ENCODE measurements at regions not wholly inside any gene's neighbourhood (a gene's known extent, or its start where the extent isn't known, plus 50 kb on each side); places are given as distances from the start of the nearest gene placed in this dataset.
"Not testable (repeated sequence)": the region's sequence is repeated elsewhere in the genome, so short reads cannot be mapped to it uniquely, and the experiment has no call there.

DNA sequence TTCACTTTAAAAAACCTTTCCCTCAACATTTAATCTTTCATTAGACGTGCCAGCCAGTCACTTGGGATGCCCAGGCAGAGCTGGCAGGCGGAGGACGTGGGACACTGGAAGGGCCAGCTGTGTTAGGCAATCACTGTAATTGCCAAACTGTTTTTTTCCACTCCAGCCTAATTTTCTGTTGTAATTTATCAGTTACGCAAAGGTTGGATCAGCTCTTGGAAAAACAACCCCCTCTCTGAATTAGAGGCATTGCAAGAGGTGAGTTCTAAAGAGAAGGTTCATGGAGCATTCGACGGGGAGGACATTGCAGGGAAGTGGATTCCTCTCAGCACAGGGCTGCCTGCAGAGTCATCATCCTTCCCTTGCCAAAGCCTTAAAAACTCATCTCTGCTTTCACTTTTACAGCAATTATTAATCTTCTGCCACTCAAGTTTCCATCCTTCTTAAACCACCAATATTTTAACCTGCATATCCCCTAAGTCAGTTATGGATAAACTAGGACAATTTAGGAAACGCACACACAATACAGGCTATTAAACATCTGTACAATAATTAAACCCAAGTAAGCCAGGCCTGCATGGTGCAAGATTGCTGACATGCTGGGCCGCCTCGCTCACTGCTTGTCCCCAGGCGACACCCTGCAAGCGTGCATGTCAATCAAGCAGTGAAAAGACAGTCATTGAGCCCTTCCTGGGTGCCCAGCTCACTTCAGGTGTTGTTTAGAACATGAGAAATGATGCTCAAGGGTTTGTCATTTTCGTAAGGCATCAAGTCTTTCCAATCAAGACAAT, 272.3 kb upstream of the RNF32 start:
- DNase-seq (ENCODE audit: low spot score) (no peak), ATAC-seq (ENCODE audit: low read depth) (no peak)
- Histone ChIP-seq H3K4me3 (ENCODE audit: severe bottlenecking) (no peak overlapping the region), H3K9me3 (ENCODE audit: severe bottlenecking) (peaks cover 2% of the 10 kb centered on the region), H3K27ac (ENCODE audit: poor library complexity, severe bottlenecking) (no peak overlapping the region), H3K27me3 (ENCODE audit: insufficient read depth, poor library complexity, severe bottlenecking) (no peaks in the 10 kb centered on the region), H3K36me3 (ENCODE audit: low read depth) (no peaks in the 10 kb centered on the region), H3K4me1 (ENCODE audit: insufficient read depth, poor library complexity, severe bottlenecking) (no peaks in the 10 kb centered on the region)
- TF ChIP-seq CTCF (IDR thresholded peaks at IDR 0.05; ENCODE audit: poor library complexity, severe bottlenecking): no peak

- no peak overlapping the region for H3K4me3 ChIP-seq (ENCODE audit: severe bottlenecking)
- no peak overlapping the region for H3K27ac ChIP-seq (ENCODE audit: poor library complexity, severe bottlenecking)
- DNase-seq (ENCODE audit: low spot score): no peak
- no peak for TF ChIP-seq CTCF (IDR thresholded peaks at IDR 0.05; ENCODE audit: poor library complexity, severe bottlenecking)
- H3K9me3 ChIP-seq (ENCODE audit: severe bottlenecking): peaks cover 2% of the 10 kb centered on the region
- ATAC-seq (ENCODE audit: low read depth): no peak
- no peaks in the 10 kb centered on the region for H3K4me1 ChIP-seq (ENCODE audit: insufficient read depth, poor library complexity, severe bottlenecking)
- peaks cover 3% of the 10 kb centered on the region for H3K27me3 ChIP-seq (ENCODE audit: insufficient read depth, poor library complexity, severe bottlenecking)
- no peaks in the 10 kb centered on the region for H3K36me3 ChIP-seq (ENCODE audit: low read depth)
Observed at GRCh38 chr7:156363751-156364150, 276.8 kb upstream of the RNF32 start.

- ATAC-seq (ENCODE audit: low read depth): no peak
- Histone ChIP-seq H3K27me3 (ENCODE audit: insufficient read depth, poor library complexity, severe bottlenecking) (peaks cover 11% of the 10 kb centered on the region), H3K9me3 (ENCODE audit: severe bottlenecking) (no peaks in the 10 kb centered on the region), H3K27ac (ENCODE audit: poor library complexity, severe bottlenecking) (no peak overlapping the region), H3K36me3 (ENCODE audit: low read depth) (no peaks in the 10 kb centered on the region), H3K4me3 (ENCODE audit: severe bottlenecking) (no peak overlapping the region), H3K4me1 (ENCODE audit: insufficient read depth, poor library complexity, severe bottlenecking) (no peaks in the 10 kb centered on the region)
- TF ChIP-seq CTCF (IDR thresholded peaks at IDR 0.05; ENCODE audit: poor library complexity, severe bottlenecking): no peak
- DNase-seq (ENCODE audit: low spot score): no peak
Observed at GRCh38 chr7:156360835-156361234, 279.7 kb upstream of the RNF32 start.

GRCh38 chr7:156356551-156356950, 284.0 kb upstream of the RNF32 start:
- H3K36me3 ChIP-seq (ENCODE audit: low read depth): no peaks in the 10 kb centered on the region
- H3K27me3 ChIP-seq (ENCODE audit: insufficient read depth, poor library complexity, severe bottlenecking): peaks cover 11% of the 10 kb centered on the region
- H3K4me3 ChIP-seq (ENCODE audit: severe bottlenecking): no peak overlapping the region
- ATAC-seq (ENCODE audit: low read depth): no peak
- DNase-seq (ENCODE audit: low spot score): no peak
- H3K27ac ChIP-seq (ENCODE audit: poor library complexity, severe bottlenecking): no peak overlapping the region
- H3K9me3 ChIP-seq (ENCODE audit: severe bottlenecking): no peaks in the 10 kb centered on the region
- H3K4me1 ChIP-seq (ENCODE audit: insufficient read depth, poor library complexity, severe bottlenecking): no peaks in the 10 kb centered on the region
- no peak for TF ChIP-seq CTCF (IDR thresholded peaks at IDR 0.05; ENCODE audit: poor library complexity, severe bottlenecking)

- DNase-seq (ENCODE audit: low spot score) (no peak), ATAC-seq (ENCODE audit: low read depth) (no peak)
- Histone ChIP-seq H3K4me3 (ENCODE audit: severe bottlenecking) (no peak overlapping the region), H3K27me3 (ENCODE audit: insufficient read depth, poor library complexity, severe bottlenecking) (peaks cover 4% of the 10 kb centered on the region), H3K9me3 (ENCODE audit: severe bottlenecking) (no peaks in the 10 kb centered on the region), H3K27ac (ENCODE audit: poor library complexity, severe bottlenecking) (no peak overlapping the region), H3K4me1 (ENCODE audit: insufficient read depth, poor library complexity, severe bottlenecking) (no peaks in the 10 kb centered on the region), H3K36me3 (ENCODE audit: low read depth) (no peaks in the 10 kb centered on the region)
- no peak for TF ChIP-seq CTCF (IDR thresholded peaks at IDR 0.05; ENCODE audit: poor library complexity, severe bottlenecking)
Observed at GRCh38 chr7:156353352-156353751, 287.2 kb upstream of the RNF32 start.

DNA sequence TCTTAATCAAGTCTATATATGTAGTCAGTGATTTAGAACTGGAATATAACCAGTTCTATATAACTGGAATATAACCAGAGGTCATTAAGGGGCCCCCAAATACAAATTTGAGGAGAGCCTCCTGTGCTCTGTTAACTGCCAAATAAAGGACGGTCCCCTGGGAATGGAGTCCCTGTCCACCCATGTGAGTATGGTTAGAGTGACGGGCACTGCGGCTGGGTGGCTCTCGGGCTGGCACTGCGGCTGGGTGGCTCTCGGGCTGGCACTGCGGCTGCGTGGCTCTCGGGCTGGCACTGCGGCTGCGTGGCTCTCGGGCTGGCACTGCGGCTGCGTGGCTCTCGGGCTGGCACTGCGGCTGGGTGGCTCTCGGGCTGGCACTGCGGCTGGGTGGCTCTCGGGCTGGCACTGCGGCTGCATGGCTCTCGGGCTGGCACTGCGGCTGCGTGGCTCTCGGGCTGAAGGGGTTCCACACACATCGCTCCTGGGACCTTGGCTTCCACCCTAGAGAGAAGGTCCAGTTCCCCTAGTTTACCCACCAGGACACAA, 292.8 kb upstream of the RNF32 start:
- not testable (repeated sequence) for DNase-seq (ENCODE audit: low spot score); H3K27me3 ChIP-seq (ENCODE audit: insufficient read depth, poor library complexity, severe bottlenecking)

More for the DNA sequence above, 292.8 kb upstream of the RNF32 start:
- not testable (repeated sequence) for H3K36me3 ChIP-seq (ENCODE audit: low read depth); H3K4me3 ChIP-seq (ENCODE audit: severe bottlenecking); ATAC-seq (ENCODE audit: low read depth); H3K9me3 ChIP-seq (ENCODE audit: severe bottlenecking); H3K27ac ChIP-seq (ENCODE audit: poor library complexity, severe bottlenecking); H3K4me1 ChIP-seq (ENCODE audit: insufficient read depth, poor library complexity, severe bottlenecking)

Data from RWPE2 (cell line).